ENCODE measurements at regions not wholly inside any gene's neighbourhood (a gene's known extent, or its start where the extent isn't known, plus 50 kb on each side); places are given as distances from the start of the nearest gene placed in this dataset.

DNA sequence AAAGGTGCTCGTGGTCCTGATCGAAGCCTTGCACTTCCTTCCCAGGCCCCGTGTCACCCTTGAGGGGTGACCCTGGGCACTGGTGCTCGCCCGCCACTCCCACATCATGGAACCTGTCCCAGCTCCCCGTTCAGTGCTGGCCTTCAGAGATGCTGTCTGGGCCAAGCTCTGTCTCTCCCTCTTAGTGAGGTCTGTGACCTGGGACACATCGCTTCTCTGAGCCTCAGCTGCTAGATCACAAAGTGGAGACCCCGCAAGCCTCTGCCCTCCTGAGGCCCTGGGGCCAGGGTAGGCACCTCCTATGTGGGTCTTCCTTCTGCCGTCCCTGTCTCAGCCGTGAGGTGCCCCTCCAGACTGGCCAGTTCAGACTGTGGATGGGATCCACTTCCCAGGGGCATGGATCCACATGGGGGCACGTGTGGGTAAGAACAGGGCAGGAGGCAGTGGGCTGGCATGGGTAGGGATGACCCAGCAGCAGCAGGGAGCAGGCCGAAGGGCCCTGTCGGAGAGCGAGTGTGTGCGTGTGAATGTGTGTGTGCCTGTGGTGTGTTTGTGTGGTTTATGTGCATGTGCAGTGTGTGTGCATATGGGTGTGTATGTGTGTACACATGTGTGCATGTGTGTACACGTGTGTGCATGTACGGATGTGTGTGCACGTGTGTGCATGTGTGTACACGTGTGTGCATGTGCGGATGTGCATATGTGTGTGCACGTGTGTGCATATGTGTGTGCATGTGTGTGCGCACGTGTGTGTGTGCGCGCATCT lies 1073.7 kb downstream of the BRD1 start:
- DNase-seq (ENCODE audit: low spot score) (peak; percentile 13), ATAC-seq (ENCODE audit: low FRiP score) (no peak)
- TF ChIP-seq, protein P1, sequence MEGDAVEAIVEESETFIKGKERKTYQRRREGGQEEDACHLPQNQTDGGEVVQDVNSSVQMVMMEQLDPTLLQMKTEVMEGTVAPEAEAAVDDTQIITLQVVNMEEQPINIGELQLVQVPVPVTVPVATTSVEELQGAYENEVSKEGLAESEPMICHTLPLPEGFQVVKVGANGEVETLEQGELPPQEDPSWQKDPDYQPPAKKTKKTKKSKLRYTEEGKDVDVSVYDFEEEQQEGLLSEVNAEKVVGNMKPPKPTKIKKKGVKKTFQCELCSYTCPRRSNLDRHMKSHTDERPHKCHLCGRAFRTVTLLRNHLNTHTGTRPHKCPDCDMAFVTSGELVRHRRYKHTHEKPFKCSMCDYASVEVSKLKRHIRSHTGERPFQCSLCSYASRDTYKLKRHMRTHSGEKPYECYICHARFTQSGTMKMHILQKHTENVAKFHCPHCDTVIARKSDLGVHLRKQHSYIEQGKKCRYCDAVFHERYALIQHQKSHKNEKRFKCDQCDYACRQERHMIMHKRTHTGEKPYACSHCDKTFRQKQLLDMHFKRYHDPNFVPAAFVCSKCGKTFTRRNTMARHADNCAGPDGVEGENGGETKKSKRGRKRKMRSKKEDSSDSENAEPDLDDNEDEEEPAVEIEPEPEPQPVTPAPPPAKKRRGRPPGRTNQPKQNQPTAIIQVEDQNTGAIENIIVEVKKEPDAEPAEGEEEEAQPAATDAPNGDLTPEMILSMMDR (IDR thresholded peaks at IDR 0.05), result no peak

DNA sequence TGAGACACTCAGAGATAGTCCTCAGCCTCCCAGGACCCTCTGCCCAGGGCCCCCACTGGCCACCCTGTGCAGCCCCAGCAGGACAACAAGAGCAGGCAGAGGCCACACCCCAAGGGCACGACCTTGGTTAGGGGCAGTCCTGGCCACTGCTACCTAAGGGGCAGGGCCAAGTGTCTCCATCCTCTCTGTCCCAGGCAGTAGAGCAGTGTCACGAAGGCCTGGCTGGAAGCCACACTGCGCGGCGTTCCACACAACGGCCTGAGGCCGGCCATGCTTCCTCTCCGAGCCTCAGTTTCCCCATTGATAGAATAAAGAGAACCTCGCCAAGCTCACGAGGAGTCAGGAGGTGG lies 1074.3 kb downstream of the BRD1 start:
- TF ChIP-seq, protein P1 (IDR thresholded peaks at IDR 0.05), result no peak
- no peak for ATAC-seq (ENCODE audit: low FRiP score)
- DNase-seq (ENCODE audit: low spot score), result peak; percentile 5

DNA sequence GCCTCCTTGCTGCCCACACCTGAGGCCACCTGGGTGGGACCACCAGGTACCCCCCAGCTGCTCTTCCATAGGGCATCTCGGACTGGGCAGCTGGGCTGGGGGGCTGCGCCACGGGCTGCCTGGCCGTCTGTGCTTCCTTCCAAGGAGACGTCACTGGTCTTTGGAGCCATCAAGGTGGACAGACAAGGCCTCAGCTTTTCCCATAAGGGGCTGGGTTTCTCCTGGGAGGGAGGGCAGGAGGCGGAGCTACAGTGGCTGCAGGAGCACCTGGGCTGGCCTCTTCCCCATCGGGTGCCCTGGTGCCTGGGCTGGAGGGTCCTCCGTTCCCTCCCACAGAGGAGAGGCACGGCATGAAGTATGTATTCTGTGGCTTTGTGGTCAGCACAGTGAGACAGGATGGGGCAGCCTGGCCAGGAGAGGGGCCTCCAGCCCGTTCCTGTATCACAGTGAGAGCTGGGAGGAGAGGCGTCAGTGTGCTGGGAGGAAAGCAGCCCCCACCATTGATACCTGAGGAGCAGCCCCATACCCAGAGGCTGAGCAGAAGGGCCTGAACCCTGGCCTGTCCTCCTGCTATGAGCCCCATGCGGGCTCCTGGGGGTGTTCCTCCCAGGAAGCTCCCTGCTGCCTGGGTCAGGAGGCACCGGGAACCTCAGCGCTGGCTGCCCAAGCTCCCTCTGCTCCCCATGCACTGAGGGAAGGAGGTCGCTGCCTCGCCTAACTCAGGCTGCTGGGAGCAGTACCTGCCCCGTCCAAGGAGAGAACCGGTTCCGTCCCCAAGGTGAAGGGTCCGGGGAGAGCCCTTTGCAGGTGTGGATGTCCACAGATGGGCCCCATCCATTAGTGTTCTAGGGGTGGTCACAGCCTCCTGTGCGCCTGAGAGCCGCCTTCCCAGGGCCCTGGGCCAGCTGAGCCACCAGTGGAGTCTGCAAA lies 1075.0 kb downstream of the BRD1 start:
- TF ChIP-seq, protein P1 (IDR thresholded peaks at IDR 0.05), result no peak
- no peak for ATAC-seq (ENCODE audit: low FRiP score)
- DNase-seq (ENCODE audit: low spot score), result peak; percentile 2

DNA sequence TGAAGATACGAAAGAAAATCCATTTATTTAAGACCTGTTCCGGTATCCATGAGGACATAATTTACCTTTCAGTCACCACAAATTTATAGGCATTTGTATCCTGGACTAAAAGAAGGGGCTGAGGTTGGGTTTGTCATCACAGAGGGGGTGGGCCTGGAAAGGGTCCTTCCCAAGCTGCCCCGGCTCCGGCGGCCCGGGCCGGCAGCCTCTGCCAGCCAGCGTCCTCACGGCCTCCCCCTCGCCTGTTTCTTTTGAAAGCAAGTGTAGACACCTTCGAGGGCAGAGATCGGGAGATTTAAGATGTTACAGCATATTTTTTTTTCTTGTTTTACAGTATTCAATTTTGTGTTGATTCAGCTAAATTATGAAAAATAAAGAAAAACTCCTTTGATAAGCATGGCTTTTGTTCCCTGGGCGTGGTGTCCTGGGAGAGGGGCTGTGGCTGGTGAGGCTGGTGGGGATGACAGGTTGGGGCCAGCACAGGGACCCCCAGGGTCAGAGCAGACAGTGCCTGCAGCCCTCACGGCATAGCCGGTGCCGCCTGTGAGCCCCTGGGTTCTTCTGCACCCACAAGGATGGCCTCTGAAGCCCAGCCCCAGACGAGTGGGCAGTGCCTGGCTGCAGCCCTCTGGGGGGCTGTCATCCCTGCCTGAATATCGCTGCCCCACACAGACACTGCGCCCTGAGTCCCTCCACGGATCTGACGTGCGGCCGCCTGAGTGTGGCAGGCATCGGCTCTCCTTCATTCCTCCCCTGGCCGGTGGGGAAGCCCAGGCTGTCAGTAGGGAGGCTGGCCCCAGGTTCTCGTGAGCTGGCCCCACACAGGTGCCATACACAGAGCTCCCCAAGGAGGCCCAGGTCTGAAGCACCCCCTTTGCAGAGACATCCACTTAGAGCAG lies 1075.9 kb downstream of the BRD1 start:
- ATAC-seq (ENCODE audit: low FRiP score), result no peak
- TF ChIP-seq, protein P1 (IDR thresholded peaks at IDR 0.05), result no peak
- DNase-seq (ENCODE audit: low spot score), result no peak

DNA sequence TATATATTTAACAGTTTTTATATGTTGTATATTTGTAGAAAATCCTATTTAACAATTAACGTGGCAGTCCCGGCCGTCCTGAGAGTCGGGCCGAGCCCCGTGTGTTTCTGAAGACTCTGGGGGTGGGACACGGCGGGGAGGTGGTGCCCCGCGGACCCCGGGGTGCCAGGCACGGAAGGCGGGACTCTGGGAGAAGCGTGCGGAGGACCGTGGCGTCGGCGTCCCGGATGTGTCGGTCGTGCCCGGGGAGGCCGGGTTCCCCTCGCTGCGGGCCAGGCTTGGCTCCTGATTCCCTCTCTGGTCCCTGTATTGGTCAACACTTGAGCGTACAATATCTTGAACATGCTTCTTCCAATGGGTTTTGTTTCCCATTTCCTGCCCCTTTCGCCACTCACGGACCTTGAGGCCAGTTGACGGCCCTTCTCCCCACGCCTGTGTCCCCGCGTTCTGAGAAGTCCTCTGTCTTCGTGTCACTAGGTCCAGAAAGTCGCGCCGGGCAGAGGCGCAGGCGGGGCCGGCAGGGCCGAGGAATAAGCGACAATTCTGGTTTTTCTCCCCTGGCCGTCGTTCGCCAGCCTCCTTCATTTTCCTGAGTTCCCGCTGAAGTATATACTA lies 1076.7 kb downstream of the BRD1 start:
- TF ChIP-seq, protein P1 (IDR thresholded peaks at IDR 0.05), result no peak
- DNase-seq (ENCODE audit: low spot score) (no peak), ATAC-seq (ENCODE audit: low FRiP score) (no peak)

DNA sequence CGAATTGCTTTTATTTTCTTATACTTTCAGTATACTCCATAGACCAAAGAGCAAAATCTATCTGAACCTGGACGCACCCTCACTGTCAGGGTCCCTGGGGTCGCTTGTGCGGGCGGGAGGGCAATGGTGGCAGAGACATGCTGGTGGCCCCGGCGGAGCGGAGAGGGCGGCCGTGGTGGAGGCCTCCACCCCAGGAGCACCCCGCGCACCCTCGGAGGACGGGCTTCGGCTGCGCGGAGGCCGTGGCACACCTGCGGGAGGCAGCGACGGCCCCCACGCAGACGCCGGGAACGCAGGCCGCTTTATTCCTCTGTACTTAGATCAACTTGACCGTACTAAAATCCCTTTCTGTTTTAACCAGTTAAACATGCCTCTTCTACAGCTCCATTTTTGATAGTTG lies 1077.4 kb downstream of the BRD1 start:
- TF ChIP-seq, protein P1 (IDR thresholded peaks at IDR 0.05), result no peak
- no peak for DNase-seq (ENCODE audit: low spot score)
- ATAC-seq (ENCODE audit: low FRiP score), result no peak

Data from omental fat pad (tissue), 3 donors.